ENCODE measurements at regions not wholly inside any gene's neighbourhood (a gene's known extent, or its start where the extent isn't known, plus 50 kb on each side); places are given as distances from the start of the nearest gene placed in this dataset.

GRCh38 chr11:70526116-70527045, 128.1 kb downstream of the CTTN start:
- POLR2A ChIA-PET = no interaction called here
- no peaks in the 10 kb centered on the region for H3K36me3 Mint-ChIP-seq
- ATAC-seq (no peak), DNase-seq (peak in 1 of 10 donors; percentile 38)
- peaks cover 0 to 44% (median 28%) of the 10 kb centered on the region in 5 donors for H3K27me3 Mint-ChIP-seq
- no peaks in the 10 kb centered on the region for H3K4me1 Mint-ChIP-seq
- no peak overlapping the region for H3K27ac Mint-ChIP-seq
- H3K9me3 Mint-ChIP-seq = no peaks in the 10 kb centered on the region
- H3K4me3 Mint-ChIP-seq = no peak overlapping the region

DNA sequence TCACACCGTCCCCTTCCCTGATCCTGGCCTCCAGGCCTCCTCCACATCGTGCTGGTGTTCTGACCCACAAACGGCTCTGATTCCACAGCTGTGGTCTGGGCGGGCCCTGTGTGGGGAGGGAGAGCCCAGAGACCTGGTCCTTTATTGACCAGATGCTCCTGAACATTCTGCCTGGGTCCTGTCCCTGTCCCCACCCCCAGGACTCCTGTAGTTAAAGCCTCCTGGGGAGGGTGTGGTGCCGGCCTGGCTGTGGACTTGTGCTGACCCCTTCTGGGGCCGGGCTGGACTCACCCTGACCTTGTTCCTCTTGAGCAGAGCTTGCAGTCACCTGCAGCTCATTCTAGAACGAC, 128.7 kb downstream of the CTTN start:
- Mint-ChIP-seq H3K4me1 (no peaks in the 10 kb centered on the region), H3K36me3 (no peaks in the 10 kb centered on the region)
- no peak for ATAC-seq

DNA sequence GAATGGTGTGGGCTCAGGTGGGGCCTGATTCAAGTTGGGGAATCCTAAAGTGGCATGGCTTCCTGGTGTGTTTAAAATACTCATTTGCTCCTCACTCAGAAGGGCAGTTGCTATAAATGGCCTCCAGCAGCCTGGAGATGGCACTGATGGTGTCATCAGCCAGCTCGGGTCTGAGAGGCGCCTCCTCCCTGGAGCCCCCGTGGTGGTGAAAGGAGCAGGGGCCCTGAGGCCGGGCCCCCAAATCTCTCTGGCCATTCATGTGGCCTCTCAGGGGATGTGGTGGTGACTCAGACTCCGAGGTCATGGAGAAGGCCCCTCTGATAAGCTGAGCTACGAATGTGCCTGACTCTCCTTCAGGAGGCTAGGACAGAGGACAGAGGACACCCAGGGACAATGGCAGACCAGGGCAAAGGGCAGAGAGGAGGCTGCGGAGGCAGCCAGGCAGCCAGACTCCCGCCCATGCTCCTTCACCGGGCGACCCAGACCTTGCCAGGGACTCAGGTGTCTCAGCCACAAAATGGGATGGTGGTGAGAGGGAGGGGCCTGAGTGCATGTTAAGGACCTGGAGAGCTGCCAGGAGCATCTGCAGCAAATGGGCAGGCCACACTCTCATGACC, 129.2 kb downstream of the CTTN start:
- Mint-ChIP-seq H3K27ac (no peak overlapping the region), H3K36me3 (no peaks in the 10 kb centered on the region), H3K9me3 (no peaks in the 10 kb centered on the region), H3K4me1 (no peaks in the 10 kb centered on the region), H3K4me3 (no peak overlapping the region), H3K27me3 (peaks cover 0 to 36% (median 18%) of the 10 kb centered on the region in 5 donors)
- ATAC-seq (no peak), DNase-seq (no peak)
- POLR2A ChIA-PET = no interaction called here

More for the DNA sequence above, 128.7 kb downstream of the CTTN start:
- H3K27ac Mint-ChIP-seq = no peak overlapping the region
- H3K27me3 Mint-ChIP-seq = peaks cover 0 to 38% (median 21%) of the 10 kb centered on the region in 5 donors
- H3K4me3 Mint-ChIP-seq = no peak overlapping the region
- POLR2A ChIA-PET = no interaction called here
- DNase-seq = peak in 1 of 10 donors; percentile 19
- H3K9me3 Mint-ChIP-seq = no peaks in the 10 kb centered on the region

- Mint-ChIP-seq H3K4me1 (no peaks in the 10 kb centered on the region), H3K9me3 (no peaks in the 10 kb centered on the region), H3K36me3 (no peaks in the 10 kb centered on the region), H3K4me3 (no peak overlapping the region), H3K27me3 (peaks cover 0 to 33% (median 14%) of the 10 kb centered on the region in 5 donors), H3K27ac (no peak overlapping the region)
- POLR2A ChIA-PET = no interaction called here
- DNase-seq = no peak
- ATAC-seq = no peak
These were observed 129.9 kb downstream of the CTTN start for GRCh38 chr11:70528046-70528793.

GRCh38 chr11:70528794-70529580, 130.7 kb downstream of the CTTN start:
- ATAC-seq = no peak
- no peak overlapping the region for H3K27ac Mint-ChIP-seq
- POLR2A ChIA-PET = no interaction called here
- no peak for DNase-seq
- H3K27me3 Mint-ChIP-seq = peaks cover 0 to 26% (median 8%) of the 10 kb centered on the region in 5 donors
- peaks cover 0 to under 1% (median 0%) of the 10 kb centered on the region in 9 donors for H3K9me3 Mint-ChIP-seq
- H3K36me3 Mint-ChIP-seq = no peaks in the 10 kb centered on the region
- no peaks in the 10 kb centered on the region for H3K4me1 Mint-ChIP-seq
- peak overlapping the region in 1 of 10 donors; percentile 24 for H3K4me3 Mint-ChIP-seq

DNA sequence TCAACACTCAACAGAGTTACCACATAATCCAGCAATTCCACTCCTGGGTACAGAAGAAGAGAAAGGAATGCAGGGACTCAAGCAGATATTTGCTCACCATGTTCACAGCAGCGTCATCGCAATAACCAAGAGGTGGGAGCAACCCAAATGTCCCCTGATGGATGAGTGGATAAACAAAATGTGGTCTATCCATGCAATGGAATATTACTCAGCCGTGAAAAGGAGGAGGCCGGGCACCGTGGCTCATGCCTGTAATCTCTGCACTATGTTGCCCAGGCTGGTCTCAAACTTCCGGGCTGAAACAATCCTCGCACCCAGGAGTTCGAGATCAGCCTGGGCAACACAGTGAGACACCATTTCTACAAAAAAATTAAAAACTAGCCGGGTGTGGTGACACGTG, 131.7 kb downstream of the CTTN start:
- POLR2A ChIA-PET = no interaction called here
- H3K4me3 Mint-ChIP-seq = no peak overlapping the region
- no peaks in the 10 kb centered on the region for H3K36me3 Mint-ChIP-seq
- ATAC-seq (no peak), DNase-seq (no peak)
- peaks cover 0 to 3% (median 0%) of the 10 kb centered on the region in 9 donors for H3K9me3 Mint-ChIP-seq
- peaks cover 0 to 16% (median 5%) of the 10 kb centered on the region in 5 donors for H3K27me3 Mint-ChIP-seq
- no peak overlapping the region for H3K27ac Mint-ChIP-seq
- H3K4me1 Mint-ChIP-seq = no peaks in the 10 kb centered on the region

DNA sequence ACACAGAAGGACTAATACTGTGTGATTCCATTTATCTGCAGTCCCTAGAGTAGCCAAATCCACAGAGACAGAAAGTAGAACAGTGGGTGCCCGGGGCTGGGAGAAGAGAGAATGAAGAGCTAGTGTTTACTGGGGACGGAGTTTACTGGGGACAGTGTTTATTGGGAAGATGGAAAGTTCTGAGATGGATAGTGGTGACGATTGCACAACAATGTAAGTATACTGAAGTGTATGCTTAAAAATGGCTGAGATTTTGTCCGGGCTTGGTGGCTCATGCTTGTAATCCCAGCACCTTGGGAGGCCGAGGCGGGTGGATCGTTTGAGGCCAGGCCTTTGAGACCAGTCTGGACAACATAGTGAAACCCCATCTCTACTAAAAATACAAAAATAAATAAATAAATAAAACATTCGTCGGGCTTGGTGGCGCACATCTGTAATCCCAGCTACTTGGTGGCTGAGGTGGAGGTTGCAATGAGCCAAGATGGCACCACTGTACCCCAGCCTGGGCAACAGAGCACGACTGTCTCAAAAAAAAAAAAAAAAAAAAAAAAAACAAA, 132.4 kb downstream of the CTTN start:
- ATAC-seq = no peak
- peaks cover 0 to 3% (median 0%) of the 10 kb centered on the region in 9 donors for H3K9me3 Mint-ChIP-seq
- no peak overlapping the region for H3K27ac Mint-ChIP-seq
- peaks cover 0 to 16% (median 8%) of the 10 kb centered on the region in 5 donors for H3K27me3 Mint-ChIP-seq
- H3K4me1 Mint-ChIP-seq = no peaks in the 10 kb centered on the region
- no peaks in the 10 kb centered on the region for H3K36me3 Mint-ChIP-seq
- H3K4me3 Mint-ChIP-seq = no peak overlapping the region
- DNase-seq = no peak
- POLR2A ChIA-PET = no interaction called here

DNA sequence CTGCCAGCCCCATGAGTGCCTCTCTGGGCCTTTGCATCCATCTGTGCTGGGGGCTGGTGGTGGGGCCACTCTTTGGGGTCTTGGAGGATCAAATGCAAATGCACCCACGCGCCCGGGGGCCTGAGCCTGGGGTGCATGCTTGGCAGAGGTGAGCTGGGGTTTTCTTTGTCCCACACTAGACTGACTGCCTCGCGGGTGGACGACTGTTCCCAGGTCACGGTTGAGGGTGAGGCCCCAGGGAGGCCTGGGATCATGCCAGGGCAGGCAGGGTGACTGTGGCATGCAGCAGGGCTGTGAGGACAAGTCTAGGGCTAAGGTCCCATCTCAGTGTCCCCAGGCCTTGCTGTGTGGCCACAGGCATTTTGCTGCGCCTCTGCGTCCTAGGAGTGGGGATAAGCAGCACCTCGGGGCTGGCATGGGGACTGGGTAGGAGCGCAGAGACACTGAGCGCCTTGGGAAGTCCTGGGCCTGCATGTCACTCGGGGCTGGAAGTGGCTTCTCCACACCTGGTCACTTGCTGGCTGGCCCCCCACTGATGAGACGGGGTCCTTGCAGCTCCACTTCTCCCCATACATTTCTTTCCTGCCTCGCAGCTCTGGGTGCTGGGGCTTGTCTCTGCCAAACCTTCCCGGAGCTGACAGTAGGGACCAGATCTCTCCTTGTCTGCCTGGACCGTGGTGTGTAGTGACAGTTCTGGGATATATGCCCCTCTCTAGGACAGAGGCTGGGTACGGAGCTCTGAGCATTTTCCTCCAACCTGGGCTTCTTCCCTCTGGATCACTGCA, 133.1 kb downstream of the CTTN start:
- peaks cover 0 to 9% (median 8%) of the 10 kb centered on the region in 5 donors for H3K27me3 Mint-ChIP-seq
- DNase-seq (peak in 1 of 10 donors; percentile 46), ATAC-seq (no peak)
- H3K27ac Mint-ChIP-seq = no peak overlapping the region
- H3K4me3 Mint-ChIP-seq = no peak overlapping the region
- no peaks in the 10 kb centered on the region for H3K4me1 Mint-ChIP-seq
- H3K9me3 Mint-ChIP-seq = peaks cover 0 to 3% (median 0%) of the 10 kb centered on the region in 9 donors
- H3K36me3 Mint-ChIP-seq = no peaks in the 10 kb centered on the region
- POLR2A ChIA-PET = no interaction called here

DNA sequence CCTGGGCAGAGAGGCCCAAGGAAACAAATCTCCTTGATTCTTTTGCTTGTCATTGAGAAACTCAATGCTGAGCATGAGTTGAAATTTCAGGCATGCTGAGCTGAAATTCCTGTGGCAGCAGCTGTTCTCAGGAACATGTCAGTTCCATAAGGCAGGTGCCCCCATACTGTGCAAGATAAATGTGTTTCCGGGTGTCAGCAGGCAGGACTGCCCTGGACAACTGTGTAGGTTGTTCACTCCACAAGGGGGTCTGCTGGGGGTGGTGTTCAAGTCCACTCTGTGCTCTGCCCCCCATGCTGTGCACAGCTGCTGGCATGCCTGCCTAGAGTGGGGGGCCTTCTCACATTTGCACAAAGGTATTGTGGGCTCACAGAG, 133.7 kb downstream of the CTTN start:
- Mint-ChIP-seq H3K27ac (no peak overlapping the region), H3K9me3 (peaks cover 0 to 3% (median 0%) of the 10 kb centered on the region in 9 donors), H3K4me1 (no peaks in the 10 kb centered on the region), H3K4me3 (no peak overlapping the region), H3K36me3 (no peaks in the 10 kb centered on the region), H3K27me3 (peaks cover 0 to 5% (median 4%) of the 10 kb centered on the region in 5 donors)
- ATAC-seq (no peak), DNase-seq (peak in 1 of 10 donors; percentile 44)
- POLR2A ChIA-PET = no interaction called here

DNA sequence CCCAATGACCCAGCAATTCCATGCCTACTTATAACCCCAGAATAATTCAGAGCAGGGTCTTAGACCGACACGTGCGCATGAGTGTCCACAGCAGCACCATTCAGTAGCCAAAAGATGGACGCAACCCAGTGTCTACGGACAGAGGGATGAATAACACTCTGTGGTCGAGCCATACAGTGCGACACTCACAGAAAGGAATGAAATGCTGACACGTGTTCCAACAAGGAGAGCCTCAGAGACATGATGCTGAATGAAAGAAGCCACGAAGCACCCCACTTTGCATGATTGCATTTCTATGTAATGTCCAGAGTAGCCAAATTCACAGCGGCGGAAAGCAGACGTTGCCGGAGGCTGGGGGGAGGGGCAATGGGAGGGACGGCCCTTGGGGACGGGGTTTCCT, 134.4 kb downstream of the CTTN start:
- ATAC-seq = no peak
- POLR2A ChIA-PET = no interaction called here
- H3K4me1 Mint-ChIP-seq = no peaks in the 10 kb centered on the region
- no peak overlapping the region for H3K27ac Mint-ChIP-seq
- H3K36me3 Mint-ChIP-seq = no peaks in the 10 kb centered on the region
- peaks cover 0 to 3% (median 0%) of the 10 kb centered on the region in 9 donors for H3K9me3 Mint-ChIP-seq
- H3K27me3 Mint-ChIP-seq = peaks cover 0 to 5% (median 3%) of the 10 kb centered on the region in 5 donors
- no peak overlapping the region for H3K4me3 Mint-ChIP-seq
- DNase-seq = peak in 1 of 10 donors; percentile 26

- H3K27me3 Mint-ChIP-seq = peaks cover 0 to 5% (median 1%) of the 10 kb centered on the region in 5 donors
- POLR2A ChIA-PET = no interaction called here
- no peak overlapping the region for H3K27ac Mint-ChIP-seq
- no peaks in the 10 kb centered on the region for H3K4me1 Mint-ChIP-seq
- peak overlapping the region in 1 of 10 donors; percentile 3 for H3K4me3 Mint-ChIP-seq
- peaks cover 0 to 3% (median 0%) of the 10 kb centered on the region in 9 donors for H3K9me3 Mint-ChIP-seq
- no peak for ATAC-seq
- H3K36me3 Mint-ChIP-seq = no peaks in the 10 kb centered on the region
- DNase-seq = peak in 1 of 10 donors; percentile 26
These were observed 137.1 kb downstream of the CTTN start for GRCh38 chr11:70535191-70535971.

All from naive thymus-derived CD8-positive, alpha-beta T cell (primary cell).